Keratinocyte (primary cell): ENCODE measurements at regions not wholly inside any gene's neighbourhood (a gene's known extent, or its start where the extent isn't known, plus 50 kb on each side); places are given as distances from the start of the nearest gene placed in this dataset.

Source experiments
- DNase-seq: peaks from one replicate; pipeline ENCODE4 v3.0.0-alpha.2; 2011; ENCODE audit warnings: low read depth, missing footprints, low spot score
- FAIRE-seq: peaks from 2 replicates; lab custom pipeline; 2011; peaks lifted over from hg19 to GRCh38; lab: Jason Lieb, UNC
- H2AFZ ChIP-seq: 2 replicates; pipeline ENCODE4 v1.6.0; 2012; ENCODE audit warnings: low read length, control low read depth, inconsistent platforms; ENCODE audit not compliant: control insufficient read depth
- H3K27ac ChIP-seq: 2 replicates; pipeline ENCODE4 v1.5.1; 2011; ENCODE audit warnings: low read length; ENCODE audit not compliant: control insufficient read depth, insufficient read depth
- H3K27me3 ChIP-seq: 3 replicates; pipeline ENCODE4 v1.6.0; 2011; ENCODE audit warnings: low read length; ENCODE audit not compliant: control insufficient read depth, insufficient read depth; ENCODE audit errors: extremely low read depth
- H3K36me3 ChIP-seq, 2 experiments: 2 replicates in 1 of 2; 3 replicates in 1 of 2; pipeline ENCODE4 v1.5.1; 2011; ENCODE audit warnings: low read length in 2 of 2, mild to moderate bottlenecking in 1 of 2; ENCODE audit not compliant: control insufficient read depth in 2 of 2, insufficient read depth in 2 of 2; ENCODE audit errors: extremely low read depth in 1 of 2
- H3K4me1 ChIP-seq: 3 replicates; pipeline ENCODE4 v1.5.1; 2011; ENCODE audit warnings: low read length; ENCODE audit not compliant: control insufficient read depth, insufficient read depth; ENCODE audit errors: extremely low read depth
- H3K4me2 ChIP-seq: 3 replicates; pipeline ENCODE4 v1.6.0; 2011; ENCODE audit warnings: low read depth, low read length; ENCODE audit not compliant: control insufficient read depth, insufficient read depth; ENCODE audit errors: extremely low read depth
- H3K4me3 ChIP-seq, 3 experiments: fragments of 200-600 bp in 1 of 3; sonication (generic) in 1 of 3; 2 replicates in 2 of 3; 3 replicates in 1 of 3; pipeline ENCODE4 v1.5.1; 2011 to 2016; ENCODE audit warnings: low read length in 3 of 3, mild to moderate bottlenecking in 3 of 3, control low read depth in 2 of 3, inconsistent platforms in 1 of 3, low read depth in 1 of 3, mixed read lengths in 1 of 3, mixed run types in 1 of 3, moderate library complexity in 1 of 3; ENCODE audit not compliant: control insufficient read depth in 2 of 3, insufficient read depth in 2 of 3; ENCODE audit errors: extremely low read depth in 1 of 3
- H3K79me2 ChIP-seq: 2 replicates; pipeline ENCODE4 v1.6.0; 2012; ENCODE audit warnings: low read length; ENCODE audit not compliant: control insufficient read depth, insufficient read depth
- H3K9ac ChIP-seq: 3 replicates; pipeline ENCODE4 v1.6.0; 2011; ENCODE audit warnings: low read length; ENCODE audit not compliant: control insufficient read depth, insufficient read depth; ENCODE audit errors: extremely low read depth
- H3K9me1 ChIP-seq: 3 replicates; pipeline ENCODE4 v1.6.0; 2011; ENCODE audit warnings: low read length; ENCODE audit not compliant: control insufficient read depth, insufficient read depth; ENCODE audit errors: extremely low read depth
- H3K9me3 ChIP-seq: 2 replicates; pipeline ENCODE4 v1.5.1; 2012; ENCODE audit warnings: low read depth, low read length; ENCODE audit not compliant: control insufficient read depth
- H4K20me1 ChIP-seq: 3 replicates; pipeline ENCODE4 v1.6.0; 2011; ENCODE audit warnings: low read length; ENCODE audit not compliant: control insufficient read depth, insufficient read depth; ENCODE audit errors: extremely low read depth
- EZH2 ChIP-seq: IDR thresholded peaks from one replicate; pipeline ENCODE4 v1.6.1; 2012; ENCODE audit warnings: inconsistent platforms, mild to moderate bottlenecking, low read length, moderate library complexity
- dilution Hi-C: fragments of 300-500 bp; cut with MboI; formaldehyde crosslinking; loops from one replicate; pipeline ENCODE4 v1.7.0; 2020; ENCODE audit warnings: low sequenced_read_pairs; ENCODE audit not compliant: extremely low pct_ligation_motif_present
- TF ChIP-seq, protein P1 (sequence below), 3 experiments: IDR thresholded peaks in 1 of 3; conservative IDR thresholded peaks in 1 of 3; optimal IDR thresholded peaks in 1 of 3; 2 replicates in 2 of 3; 3 replicates in 1 of 3; pipeline versions ENCODE3 to v1.5.1; 2011; ENCODE audit warnings: low read length in 3 of 3, mild to moderate bottlenecking in 3 of 3, moderate library complexity in 2 of 3, control low read depth in 1 of 3, inconsistent platforms in 1 of 3; ENCODE audit not compliant: insufficient read depth in 2 of 3; ENCODE audit errors: extremely low read depth in 1 of 3

DNA sequence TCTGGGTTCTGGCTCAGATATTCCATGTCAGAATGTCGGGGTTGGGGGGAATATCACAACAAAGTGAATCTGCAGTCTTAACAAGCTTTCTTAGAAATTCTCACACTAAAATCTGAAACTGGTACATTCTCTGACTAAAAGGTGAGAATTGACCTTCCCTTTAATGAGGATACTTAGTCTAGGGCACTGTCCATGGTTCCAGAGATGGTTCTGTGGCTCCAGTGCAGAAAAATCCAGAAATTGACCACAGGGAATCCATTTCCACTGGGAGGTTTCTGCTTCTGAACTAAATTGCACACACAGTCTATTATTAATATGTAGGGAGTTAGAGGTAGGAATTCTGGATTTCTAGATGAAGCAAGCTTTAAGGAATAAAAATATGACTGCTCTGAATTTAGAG lies 171.6 kb upstream of the OBI1 start:
- no peak overlapping the region for H2AFZ ChIP-seq
- FAIRE-seq (no peak), DNase-seq (no peak)
- TF ChIP-seq, protein P1, sequence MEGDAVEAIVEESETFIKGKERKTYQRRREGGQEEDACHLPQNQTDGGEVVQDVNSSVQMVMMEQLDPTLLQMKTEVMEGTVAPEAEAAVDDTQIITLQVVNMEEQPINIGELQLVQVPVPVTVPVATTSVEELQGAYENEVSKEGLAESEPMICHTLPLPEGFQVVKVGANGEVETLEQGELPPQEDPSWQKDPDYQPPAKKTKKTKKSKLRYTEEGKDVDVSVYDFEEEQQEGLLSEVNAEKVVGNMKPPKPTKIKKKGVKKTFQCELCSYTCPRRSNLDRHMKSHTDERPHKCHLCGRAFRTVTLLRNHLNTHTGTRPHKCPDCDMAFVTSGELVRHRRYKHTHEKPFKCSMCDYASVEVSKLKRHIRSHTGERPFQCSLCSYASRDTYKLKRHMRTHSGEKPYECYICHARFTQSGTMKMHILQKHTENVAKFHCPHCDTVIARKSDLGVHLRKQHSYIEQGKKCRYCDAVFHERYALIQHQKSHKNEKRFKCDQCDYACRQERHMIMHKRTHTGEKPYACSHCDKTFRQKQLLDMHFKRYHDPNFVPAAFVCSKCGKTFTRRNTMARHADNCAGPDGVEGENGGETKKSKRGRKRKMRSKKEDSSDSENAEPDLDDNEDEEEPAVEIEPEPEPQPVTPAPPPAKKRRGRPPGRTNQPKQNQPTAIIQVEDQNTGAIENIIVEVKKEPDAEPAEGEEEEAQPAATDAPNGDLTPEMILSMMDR (optimal IDR thresholded peaks at IDR 0.05 in 1 of 3, IDR thresholded peaks at IDR 0.05 in 1 of 3, conservative IDR thresholded peaks at IDR 0.05 in 1 of 3; ENCODE audit: extremely low read depth in 1 of 3, insufficient read depth in 2 of 3, low read length in 3 of 3) = no peak
- TF ChIP-seq EZH2 = no peak
- no peaks in the 10 kb centered on the region for H4K20me1 ChIP-seq
- H3K4me3 ChIP-seq = no peak overlapping the region
- dilution Hi-C loops = no loop called here
- no peaks in the 10 kb centered on the region for H3K79me2 ChIP-seq
- no peak overlapping the region for H3K4me2 ChIP-seq
- H3K27me3 ChIP-seq = no peaks in the 10 kb centered on the region
- H3K4me1 ChIP-seq = no peaks in the 10 kb centered on the region
- H3K9me3 ChIP-seq = no peaks in the 10 kb centered on the region
- H3K27ac ChIP-seq = no peak overlapping the region
- no peak overlapping the region for H3K9ac ChIP-seq
- H3K9me1 ChIP-seq = no peaks in the 10 kb centered on the region
- no peaks in the 10 kb centered on the region for H3K36me3 ChIP-seq

DNA sequence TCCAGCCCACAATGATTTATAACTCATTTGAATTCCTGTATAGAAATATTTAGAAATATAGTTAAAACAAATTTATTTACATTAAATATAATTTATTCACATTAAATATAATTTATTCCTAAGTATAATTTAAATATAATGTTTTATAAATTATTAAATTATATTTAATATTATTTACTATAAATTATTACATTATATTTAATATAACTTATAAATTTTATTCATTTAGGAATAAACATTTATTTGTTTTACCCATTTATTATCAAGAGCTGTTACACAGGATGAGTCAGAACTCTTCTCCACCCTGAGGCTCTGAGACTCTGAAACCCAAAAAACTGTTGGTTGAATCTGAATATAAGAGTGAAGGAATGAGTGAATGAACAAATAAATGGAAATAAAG lies 170.9 kb upstream of the OBI1 start:
- H3K79me2 ChIP-seq = no peaks in the 10 kb centered on the region
- no peaks in the 10 kb centered on the region for H3K27me3 ChIP-seq
- dilution Hi-C loops = no loop called here

DNA sequence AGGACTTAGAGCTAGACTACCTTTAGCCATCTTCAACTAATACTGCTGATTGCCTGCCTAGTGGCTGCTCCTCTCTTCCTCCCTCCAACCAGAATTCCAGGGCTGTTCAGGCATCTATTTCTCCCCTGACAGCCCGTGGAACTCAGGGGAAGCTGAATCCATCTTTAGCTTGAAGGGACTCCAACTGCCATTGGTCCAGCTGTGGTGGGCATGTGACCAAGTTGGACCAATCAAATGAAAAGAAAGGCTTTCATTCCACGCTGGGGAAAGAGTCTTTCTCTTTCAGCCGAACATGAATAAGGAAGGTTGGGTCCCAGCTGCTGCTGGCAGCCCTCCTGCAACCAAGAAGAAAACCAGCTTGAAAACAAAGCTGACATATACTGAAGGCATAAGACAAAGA lies 168.5 kb upstream of the OBI1 start:
- Histone ChIP-seq H2AFZ (no peak overlapping the region), H3K9ac (no peak overlapping the region), H4K20me1 (no peaks in the 10 kb centered on the region), H3K9me3 (no peaks in the 10 kb centered on the region), H3K36me3 (no peaks in the 10 kb centered on the region), H3K4me3 (no peak overlapping the region), H3K27ac (no peak overlapping the region), H3K79me2 (no peaks in the 10 kb centered on the region), H3K9me1 (no peaks in the 10 kb centered on the region), H3K4me2 (no peak overlapping the region), H3K4me1 (no peaks in the 10 kb centered on the region), H3K27me3 (no peaks in the 10 kb centered on the region)
- no peak for DNase-seq
- FAIRE-seq = no peak
- dilution Hi-C loops = no loop called here
- TF ChIP-seq EZH2 = no peak
- TF ChIP-seq, protein P1 (optimal IDR thresholded peaks at IDR 0.05 in 1 of 3, IDR thresholded peaks at IDR 0.05 in 1 of 3, conservative IDR thresholded peaks at IDR 0.05 in 1 of 3; ENCODE audit: extremely low read depth in 1 of 3, insufficient read depth in 2 of 3, low read length in 3 of 3) = no peak

More for the DNA sequence above, 170.9 kb upstream of the OBI1 start:
- Histone ChIP-seq H3K4me3 (no peak overlapping the region), H3K9ac (no peak overlapping the region), H2AFZ (no peak overlapping the region), H3K36me3 (no peaks in the 10 kb centered on the region), H3K9me1 (no peaks in the 10 kb centered on the region), H3K27ac (no peak overlapping the region), H3K4me2 (no peak overlapping the region), H4K20me1 (no peaks in the 10 kb centered on the region), H3K9me3 (no peaks in the 10 kb centered on the region), H3K4me1 (no peaks in the 10 kb centered on the region)
- no peak for DNase-seq
- no peak for FAIRE-seq
- TF ChIP-seq EZH2 = no peak
